HUES48 (cell line): ENCODE measurements at regions not wholly inside any gene's neighbourhood (a gene's known extent, or its start where the extent isn't known, plus 50 kb on each side); places are given as distances from the start of the nearest gene placed in this dataset.

Experiments used
- H3K27ac ChIP-seq: one replicate; pipeline ENCODE4 v1.7.0; 2013; ENCODE audit warnings: low read depth, low read length, inconsistent platforms
- H3K27me3 ChIP-seq: 2 replicates; pipeline ENCODE4 v1.6.1; 2013; ENCODE audit warnings: mild to moderate bottlenecking, low read length; ENCODE audit not compliant: control insufficient read depth, insufficient read depth
- H3K36me3 ChIP-seq: 2 replicates; pipeline ENCODE4 v1.6.1; 2013; ENCODE audit warnings: low read length; ENCODE audit not compliant: control insufficient read depth, insufficient read depth
- H3K4me1 ChIP-seq: 2 replicates; pipeline ENCODE4 v1.6.1; 2013; ENCODE audit warnings: mild to moderate bottlenecking, low read length; ENCODE audit not compliant: control insufficient read depth, insufficient read depth
- H3K4me3 ChIP-seq: 2 replicates; pipeline ENCODE4 v1.5.1; 2013; ENCODE audit warnings: mild to moderate bottlenecking, low read depth, low read length
- H3K9ac ChIP-seq: 2 replicates; pipeline ENCODE4 v1.6.1; 2013; ENCODE audit warnings: mild to moderate bottlenecking, low read depth, low read length, moderate library complexity
- H3K9me3 ChIP-seq: 2 replicates; pipeline ENCODE4 v1.6.1; 2013; ENCODE audit warnings: low read length; ENCODE audit not compliant: control insufficient read depth, insufficient read depth

GRCh38 chr5:96051401-96051830 lies 89.8 kb upstream of the ELL2 start:
- H3K27ac ChIP-seq, result no peak overlapping the region
- peaks cover 16% of the 10 kb centered on the region; the same call in 1 of the 2 replicates for H3K4me1 ChIP-seq
- H3K36me3 ChIP-seq, result no peaks in the 10 kb centered on the region
- no peak overlapping the region for H3K9ac ChIP-seq
- H3K9me3 ChIP-seq, result no peaks in the 10 kb centered on the region
- H3K27me3 ChIP-seq, result no peaks in the 10 kb centered on the region
- no peak overlapping the region for H3K4me3 ChIP-seq

DNA sequence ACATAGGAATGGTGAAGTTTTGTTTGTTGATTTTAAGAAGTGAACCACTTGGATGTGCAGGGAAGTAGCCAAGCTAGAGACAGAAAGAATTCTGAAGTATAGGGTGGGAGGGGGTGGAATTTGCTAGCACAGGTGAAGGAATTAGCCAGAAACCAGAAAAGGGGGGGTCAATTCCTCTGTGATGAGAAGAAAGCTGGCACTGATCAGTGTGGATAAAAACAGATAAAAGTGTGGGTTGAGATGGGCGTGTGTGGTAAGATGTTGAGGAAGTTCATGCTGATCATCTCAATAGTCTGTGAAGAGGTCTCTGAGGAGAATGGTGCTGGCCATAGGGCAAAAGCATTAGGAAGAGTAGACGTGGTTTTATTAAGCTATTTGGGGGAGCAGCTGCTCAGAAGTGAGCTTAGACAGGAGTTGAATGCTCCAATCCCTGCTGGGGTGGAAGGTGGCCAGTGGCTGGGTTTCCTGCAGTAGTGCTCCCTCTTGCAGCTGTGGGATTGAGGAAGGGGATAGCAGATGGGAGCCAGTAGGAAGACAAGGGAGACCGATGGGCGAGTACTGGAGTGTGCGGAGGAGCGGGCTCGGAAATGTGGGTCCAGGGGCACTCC lies 88.7 kb upstream of the ELL2 start:
- Histone ChIP-seq H3K4me1 (peaks cover 16% of the 10 kb centered on the region; the same call in 1 of the 2 replicates), H3K9me3 (no peaks in the 10 kb centered on the region), H3K9ac (no peak overlapping the region), H3K36me3 (no peaks in the 10 kb centered on the region), H3K27me3 (no peaks in the 10 kb centered on the region), H3K4me3 (no peak overlapping the region), H3K27ac (no peak overlapping the region)

- H3K9ac ChIP-seq, result no peak overlapping the region
- H3K9me3 ChIP-seq, result no peaks in the 10 kb centered on the region
- H3K27me3 ChIP-seq, result no peaks in the 10 kb centered on the region
- no peak overlapping the region for H3K27ac ChIP-seq
- H3K4me1 ChIP-seq, result peaks cover 16% of the 10 kb centered on the region; the same call in 1 of the 2 replicates
- no peak overlapping the region for H3K4me3 ChIP-seq
- H3K36me3 ChIP-seq, result no peaks in the 10 kb centered on the region
These were observed 88.0 kb upstream of the ELL2 start for GRCh38 chr5:96049398-96050272.

GRCh38 chr5:96048763-96049162 lies 87.1 kb upstream of the ELL2 start:
- no peak overlapping the region for H3K4me3 ChIP-seq
- peaks cover 16% of the 10 kb centered on the region; the same call in 1 of the 2 replicates for H3K4me1 ChIP-seq
- no peak overlapping the region for H3K9ac ChIP-seq
- no peak overlapping the region for H3K27ac ChIP-seq
- no peaks in the 10 kb centered on the region for H3K9me3 ChIP-seq
- no peaks in the 10 kb centered on the region for H3K27me3 ChIP-seq
- H3K36me3 ChIP-seq, result no peaks in the 10 kb centered on the region

GRCh38 chr5:96045888-96046287 lies 84.2 kb upstream of the ELL2 start:
- Histone ChIP-seq H3K9ac (no peak overlapping the region), H3K4me1 (peaks cover 16% of the 10 kb centered on the region; the same call in 1 of the 2 replicates), H3K9me3 (no peaks in the 10 kb centered on the region), H3K27me3 (no peaks in the 10 kb centered on the region), H3K36me3 (no peaks in the 10 kb centered on the region), H3K27ac (no peak overlapping the region), H3K4me3 (no peak overlapping the region)

DNA sequence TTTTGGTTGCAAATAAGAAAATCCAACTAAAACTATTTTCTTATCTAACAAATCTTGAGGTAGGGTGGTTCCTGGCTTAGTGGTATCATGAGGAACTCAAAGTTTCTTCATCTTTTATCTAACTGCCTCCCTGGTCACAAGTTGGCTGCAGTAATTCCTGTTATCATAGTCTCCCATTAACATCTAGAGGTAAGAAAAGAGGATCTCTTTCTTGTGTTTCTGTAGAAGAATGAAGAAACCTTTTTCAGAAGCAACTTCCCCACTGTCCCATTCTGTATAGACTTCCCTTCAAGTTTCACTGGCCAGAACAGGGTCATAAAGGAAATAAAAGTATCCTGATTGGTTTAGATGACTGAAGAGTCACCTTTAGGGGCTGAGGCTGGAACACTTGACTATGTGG lies 81.8 kb upstream of the ELL2 start:
- Histone ChIP-seq H3K9ac (no peak overlapping the region), H3K27ac (no peak overlapping the region), H3K27me3 (no peaks in the 10 kb centered on the region), H3K4me1 (no peaks in the 10 kb centered on the region), H3K4me3 (no peak overlapping the region), H3K9me3 (no peaks in the 10 kb centered on the region), H3K36me3 (no peaks in the 10 kb centered on the region)

DNA sequence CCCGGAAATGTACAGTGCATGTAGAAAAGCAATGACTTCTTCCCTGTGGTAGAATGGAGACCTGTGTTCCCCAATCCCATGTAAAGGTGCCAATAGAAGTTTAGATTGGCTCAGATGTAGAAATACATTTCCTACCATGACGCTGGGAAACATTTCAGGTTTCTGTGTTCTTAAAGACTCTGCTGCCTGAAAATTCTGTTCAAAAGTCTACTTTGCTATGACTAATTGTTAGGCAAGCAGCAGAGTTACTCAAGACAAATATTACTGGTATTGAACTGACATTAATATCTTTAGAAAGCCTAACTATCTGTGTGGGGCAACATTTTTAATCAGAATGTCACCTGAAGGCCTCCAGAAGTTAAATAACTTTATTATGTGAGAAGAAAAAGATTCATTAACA lies 75.5 kb upstream of the ELL2 start:
- Histone ChIP-seq H3K4me3 (no peak overlapping the region), H3K9ac (no peak overlapping the region), H3K9me3 (no peaks in the 10 kb centered on the region), H3K4me1 (no peaks in the 10 kb centered on the region), H3K27ac (no peak overlapping the region), H3K36me3 (no peaks in the 10 kb centered on the region), H3K27me3 (no peaks in the 10 kb centered on the region)

DNA sequence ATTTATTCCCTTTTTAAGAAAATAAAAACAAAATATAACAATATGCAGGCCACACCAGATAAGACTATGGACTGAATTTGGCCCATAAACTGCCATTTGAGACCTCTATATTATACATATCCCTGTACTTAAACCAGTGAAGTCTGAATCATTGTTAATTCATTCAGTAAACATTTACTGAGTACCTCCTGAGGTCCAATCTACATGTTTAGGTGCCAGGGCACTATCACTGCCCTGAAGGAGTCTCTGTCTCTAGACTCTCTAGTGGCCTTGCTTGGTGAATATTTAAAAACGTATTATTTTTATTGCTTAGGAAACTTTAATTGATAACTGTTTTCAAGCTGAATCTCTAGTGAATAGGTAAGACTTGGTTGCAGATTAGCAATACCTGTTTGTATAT lies 74.7 kb upstream of the ELL2 start:
- no peak overlapping the region for H3K27ac ChIP-seq
- no peak overlapping the region for H3K9ac ChIP-seq
- no peaks in the 10 kb centered on the region for H3K4me1 ChIP-seq
- no peak overlapping the region for H3K4me3 ChIP-seq
- H3K36me3 ChIP-seq, result no peaks in the 10 kb centered on the region
- H3K9me3 ChIP-seq, result no peaks in the 10 kb centered on the region
- H3K27me3 ChIP-seq, result no peaks in the 10 kb centered on the region

DNA sequence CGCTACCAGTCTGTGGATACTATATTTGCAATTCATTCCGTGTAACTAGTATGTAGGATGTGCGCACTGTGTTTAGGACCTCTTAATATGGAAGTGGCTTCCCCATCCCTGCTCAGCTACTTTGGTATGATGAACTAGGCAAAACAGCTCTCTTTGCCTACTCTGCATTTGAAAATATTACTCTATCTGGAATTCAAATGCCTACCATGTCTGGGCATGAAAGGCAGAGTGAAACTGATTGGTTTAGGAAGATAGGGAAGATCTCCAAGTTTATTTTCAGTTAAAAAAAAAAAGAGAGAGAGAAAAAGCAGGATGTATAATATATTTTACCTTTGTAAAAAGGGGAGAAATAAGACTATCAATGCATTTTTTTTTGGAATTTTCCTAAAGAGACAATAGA lies 74.1 kb upstream of the ELL2 start:
- Histone ChIP-seq H3K4me3 (no peak overlapping the region), H3K36me3 (no peaks in the 10 kb centered on the region), H3K9me3 (no peaks in the 10 kb centered on the region), H3K27ac (no peak overlapping the region), H3K27me3 (no peaks in the 10 kb centered on the region), H3K4me1 (no peaks in the 10 kb centered on the region), H3K9ac (no peak overlapping the region)

DNA sequence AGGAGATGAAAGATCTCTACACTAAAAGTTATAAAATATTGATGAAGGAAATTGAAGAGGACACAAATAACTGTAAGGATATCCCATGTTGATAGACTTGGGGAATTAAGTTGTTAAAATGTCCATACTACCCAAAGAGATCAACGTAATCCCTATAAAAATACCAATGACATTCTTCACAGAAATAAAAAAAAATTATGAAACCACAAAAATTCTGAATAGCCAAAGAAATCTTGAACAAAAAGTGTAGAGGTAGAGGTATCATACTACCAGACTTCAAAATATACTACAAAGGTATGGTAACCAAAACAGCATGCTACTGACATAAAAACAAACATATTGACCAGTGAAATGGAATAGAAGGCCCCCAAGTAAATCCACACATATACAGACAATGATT lies 71.5 kb upstream of the ELL2 start:
- Histone ChIP-seq H3K4me3 (no peak overlapping the region), H3K27ac (no peak overlapping the region), H3K4me1 (no peaks in the 10 kb centered on the region), H3K9me3 (no peaks in the 10 kb centered on the region), H3K27me3 (no peaks in the 10 kb centered on the region), H3K9ac (no peak overlapping the region), H3K36me3 (no peaks in the 10 kb centered on the region)

GRCh38 chr5:96031811-96032261 lies 70.2 kb upstream of the ELL2 start:
- H3K9ac ChIP-seq, result no peak overlapping the region
- H3K27ac ChIP-seq, result no peak overlapping the region
- no peaks in the 10 kb centered on the region for H3K9me3 ChIP-seq
- H3K36me3 ChIP-seq, result no peaks in the 10 kb centered on the region
- H3K4me3 ChIP-seq, result no peak overlapping the region
- no peaks in the 10 kb centered on the region for H3K27me3 ChIP-seq
- H3K4me1 ChIP-seq, result no peaks in the 10 kb centered on the region
